MCF 10A (cell line): ENCODE measurements at regions not wholly inside any gene's neighbourhood (a gene's known extent, or its start where the extent isn't known, plus 50 kb on each side); places are given as distances from the start of the nearest gene placed in this dataset.

ENCODE experiments used
- BruUV-seq: library from RNA; stranded (reverse); fragments of 400-500 nt; replicated peaks from 2 replicates; lab custom pipeline; 2021; lab: Mats Ljungman, UMichigan
- CTCF ChIA-PET: fragments of 300-600 bp; sonication (Branson Sonifier 250); formaldehyde crosslinking; extraction: SDS; loops from one replicate; lab custom pipeline; 2021; ENCODE audit warnings: antibody characterized with exemption, inconsistent platforms; lab: Yijun Ruan, JAX
- POLR2A ChIA-PET: fragments of 300-600, 350-650 bp; sonication (Branson Sonifier 250); formaldehyde crosslinking; extraction: SDS; loops from one replicate; lab custom pipeline; 2020; ENCODE audit warnings: antibody characterized with exemption, inconsistent platforms; lab: Yijun Ruan, JAX
- DNase-seq: peaks from one replicate; pipeline ENCODE4 v3.0.0-alpha.2; 2018; ENCODE audit not compliant: unreplicated experiment
- H3K27ac Mint-ChIP-seq: one replicate; pipeline ENCODE4 v1.8.0; 2022; ENCODE audit warnings: mild to moderate bottlenecking, low read depth, mixed read lengths; ENCODE audit not compliant: unreplicated experiment
- H3K27me3 Mint-ChIP-seq: one replicate; pipeline ENCODE4 v1.8.0; 2022; ENCODE audit warnings: mixed read lengths; ENCODE audit not compliant: insufficient read depth, unreplicated experiment
- H3K36me3 Mint-ChIP-seq: one replicate; pipeline ENCODE4 v1.8.0; 2022; ENCODE audit warnings: mild to moderate bottlenecking, moderate library complexity, mixed read lengths; ENCODE audit not compliant: insufficient read depth, unreplicated experiment
- H3K4me1 Mint-ChIP-seq: one replicate; pipeline ENCODE4 v1.8.0; 2022; ENCODE audit warnings: mixed read lengths; ENCODE audit not compliant: insufficient read depth, unreplicated experiment
- H3K4me3 Mint-ChIP-seq: one replicate; pipeline ENCODE4 v1.8.0; 2022; ENCODE audit warnings: mild to moderate bottlenecking, moderate library complexity, mixed read lengths; ENCODE audit not compliant: unreplicated experiment
- H3K9me3 Mint-ChIP-seq: one replicate; pipeline ENCODE4 v1.8.0; 2022; ENCODE audit warnings: mixed read lengths; ENCODE audit not compliant: unreplicated experiment
- CTCF ChIP-seq: fragments of 200-600 bp; IDR thresholded peaks from one replicate; pipeline ENCODE4 v1.8.0; 2022; ENCODE audit warnings: antibody characterized with exemption, mild to moderate bottlenecking; ENCODE audit not compliant: unreplicated experiment
- intact Hi-C: fragments of 100-400 bp; cut with micrococcal nuclease; formaldehyde crosslinking; loops from 2 replicates; pipeline ENCODE4 v1.14.1; 2022

GRCh38 chr2:16102976-16103380 lies 162.6 kb downstream of the MYCN start:
- POLR2A ChIA-PET: no interaction called here
- Mint-ChIP-seq H3K27me3 (no peaks in the 10 kb centered on the region), H3K4me3 (no peak overlapping the region), H3K4me1 (no peaks in the 10 kb centered on the region), H3K9me3 (no peaks in the 10 kb centered on the region), H3K36me3 (no peaks in the 10 kb centered on the region), H3K27ac (no peak overlapping the region)
- no TSS peak for BruUV-seq
- DNase-seq: no peak
- no peak for TF ChIP-seq CTCF
- intact Hi-C loops: no loop called here
- CTCF ChIA-PET: interaction anchor here (0.6 kb wide), 2 partner anchors 29 to 148 kb away, joined by 3 read pairs; no protein-coding TSS in a partner anchor

- no peaks in the 10 kb centered on the region for H3K36me3 Mint-ChIP-seq
- intact Hi-C loops: no loop called here
- BruUV-seq: no TSS peak
- H3K27me3 Mint-ChIP-seq: no peaks in the 10 kb centered on the region
- H3K27ac Mint-ChIP-seq: no peak overlapping the region
- DNase-seq: no peak
- no peak for TF ChIP-seq CTCF
- no peaks in the 10 kb centered on the region for H3K9me3 Mint-ChIP-seq
- ChIA-PET CTCF (interaction anchor here (0.6 kb wide), 1 partner anchor 149 kb away, joined by 3 read pairs; no protein-coding TSS in a partner anchor), POLR2A (no interaction called here)
- no peaks in the 10 kb centered on the region for H3K4me1 Mint-ChIP-seq
- no peak overlapping the region for H3K4me3 Mint-ChIP-seq
These were observed 162.1 kb downstream of the MYCN start for GRCh38 chr2:16102358-16102975.

DNA sequence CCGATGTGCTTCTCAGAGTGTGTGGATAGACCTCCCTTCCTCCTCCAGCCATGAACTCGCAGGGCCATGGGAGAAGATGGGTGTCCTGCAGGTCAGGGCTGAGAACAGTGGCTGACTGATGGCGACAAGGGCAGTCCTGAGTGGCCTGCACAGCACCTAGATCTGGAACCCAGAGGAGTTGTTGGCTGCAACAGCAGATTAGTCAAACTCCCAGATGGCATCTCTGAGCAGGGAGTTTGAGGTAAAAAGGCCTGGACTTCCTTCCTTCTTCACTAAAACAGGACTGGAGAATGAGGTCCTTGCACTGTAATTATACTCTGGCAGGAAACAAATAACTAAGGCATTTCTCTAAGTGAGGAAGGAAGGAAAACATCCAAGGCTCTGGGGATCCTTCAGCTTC lies 160.8 kb downstream of the MYCN start:
- intact Hi-C loops: no loop called here
- no peaks in the 10 kb centered on the region for H3K9me3 Mint-ChIP-seq
- no TSS peak for BruUV-seq

GRCh38 chr2:16100006-16100405 lies 159.7 kb downstream of the MYCN start:
- no peak overlapping the region for H3K27ac Mint-ChIP-seq
- intact Hi-C loops: no loop called here
- no peaks in the 10 kb centered on the region for H3K27me3 Mint-ChIP-seq
- DNase-seq: peak; percentile 18
- no peaks in the 10 kb centered on the region for H3K9me3 Mint-ChIP-seq
- H3K4me3 Mint-ChIP-seq: no peak overlapping the region
- POLR2A ChIA-PET: no interaction called here
- H3K4me1 Mint-ChIP-seq: no peaks in the 10 kb centered on the region
- H3K36me3 Mint-ChIP-seq: no peaks in the 10 kb centered on the region
- TF ChIP-seq CTCF: no peak
- CTCF ChIA-PET: no interaction called here
- BruUV-seq: no TSS peak

More for the DNA sequence above, 160.8 kb downstream of the MYCN start:
- TF ChIP-seq CTCF: no peak
- Mint-ChIP-seq H3K36me3 (no peaks in the 10 kb centered on the region), H3K4me3 (no peak overlapping the region), H3K27me3 (no peaks in the 10 kb centered on the region), H3K27ac (no peak overlapping the region), H3K4me1 (no peaks in the 10 kb centered on the region)
- ChIA-PET CTCF (no interaction called here), POLR2A (no interaction called here)
- DNase-seq: no peak
